NCI-H774 (cell line): ENCODE measurements at regions not wholly inside any gene's neighbourhood (a gene's known extent, or its start where the extent isn't known, plus 50 kb on each side); places are given as distances from the start of the nearest gene placed in this dataset.

Source experiments
- DNase-seq: peaks from one replicate; lab custom pipeline; 2025; lab: John Stamatoyannopoulos, UW

DNA sequence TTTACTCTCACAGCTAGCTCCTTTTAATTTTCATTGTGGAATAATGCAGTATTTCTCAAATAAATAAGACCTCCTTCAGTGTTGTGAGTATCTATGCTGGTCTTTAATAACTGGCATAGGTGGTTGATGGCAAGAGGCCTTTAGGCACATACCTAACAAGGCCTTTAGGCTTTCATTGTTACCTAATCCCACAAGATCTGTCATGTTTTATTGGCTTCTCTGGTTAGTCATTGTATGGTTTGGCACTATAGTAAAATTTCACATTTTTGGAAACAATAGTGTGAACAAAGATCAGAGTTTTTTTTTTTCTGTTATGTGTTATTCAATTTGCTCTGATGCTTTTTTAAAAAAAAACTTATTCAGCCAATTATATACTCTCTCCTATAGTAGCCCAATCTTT lies 89.8 kb upstream of the NEUROD1 start:
- DNase-seq, result no peak

DNA sequence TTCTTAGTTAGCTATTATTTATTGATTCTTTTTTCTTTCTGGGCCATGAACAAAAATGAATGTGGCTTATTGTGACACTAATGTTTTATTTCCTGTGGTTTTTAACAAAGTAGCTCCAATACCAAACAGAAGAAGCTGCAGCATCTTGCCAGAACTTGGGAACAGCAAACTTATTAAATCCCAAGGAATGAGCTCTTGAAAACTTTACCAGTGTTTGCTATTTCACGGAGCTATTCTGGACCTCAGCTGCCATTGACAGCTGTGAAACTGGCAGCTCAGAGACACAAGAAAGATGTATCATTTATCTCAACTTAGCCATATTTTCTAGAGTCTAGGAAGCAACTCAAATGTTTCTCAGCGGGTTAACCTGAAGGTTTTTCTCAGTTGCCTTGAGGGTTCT lies 91.0 kb upstream of the NEUROD1 start:
- DNase-seq, result no peak

DNA sequence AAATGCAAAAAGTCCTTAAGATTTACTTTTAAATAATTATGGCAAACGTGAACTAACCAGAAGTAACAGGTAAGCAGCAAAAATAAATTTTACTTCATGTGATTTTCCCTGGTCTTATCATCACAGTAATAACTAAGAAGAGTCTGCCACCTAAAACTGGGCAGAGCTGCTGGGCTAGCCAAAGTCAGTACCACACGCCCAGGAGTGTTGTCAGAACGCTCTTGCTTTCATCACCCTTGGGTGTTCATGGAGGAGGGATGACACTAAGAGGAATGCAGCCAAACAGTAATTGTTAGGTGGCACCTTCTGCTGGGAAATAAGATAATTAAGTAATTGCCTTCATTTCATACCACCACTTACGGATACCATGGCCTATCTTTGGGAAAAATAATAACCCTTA lies 92.0 kb upstream of the NEUROD1 start:
- DNase-seq, result no peak

DNA sequence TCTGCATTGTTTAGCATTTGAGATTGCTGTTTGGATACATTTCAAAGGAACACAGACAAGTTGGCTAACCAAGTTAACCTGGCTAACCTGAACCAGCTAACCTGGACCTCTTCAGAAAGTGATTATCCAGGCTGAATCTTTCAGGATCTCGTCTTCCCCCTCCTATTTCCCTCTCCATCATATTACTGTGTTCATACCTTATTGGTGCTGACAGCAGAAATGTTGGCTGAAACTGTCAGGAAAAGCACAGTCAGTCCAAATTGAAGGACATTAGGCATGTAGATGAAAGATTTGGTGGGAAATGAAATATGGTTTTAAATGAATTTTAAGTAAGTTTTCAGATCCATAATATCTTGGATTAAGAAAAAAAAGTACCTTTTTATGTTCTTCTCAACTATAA lies 92.5 kb upstream of the NEUROD1 start:
- DNase-seq, result no peak

DNA sequence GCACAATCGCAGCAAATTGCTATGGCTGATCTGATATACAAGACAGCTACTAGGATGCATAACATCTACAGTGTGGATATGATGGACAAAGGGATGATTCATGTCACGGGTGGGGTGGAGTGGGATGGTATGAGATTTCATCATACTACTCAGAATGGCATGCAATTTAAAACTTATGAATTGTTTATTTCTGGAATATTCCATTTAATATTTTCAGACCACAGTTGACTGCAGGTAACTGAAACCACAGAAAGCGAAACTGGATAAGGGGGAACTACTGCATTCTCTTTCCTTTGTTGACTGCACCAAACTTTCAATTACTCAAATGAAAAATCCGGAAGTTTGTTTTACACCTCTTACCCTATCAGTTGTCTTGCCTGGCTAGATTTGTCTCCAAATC lies 94.4 kb upstream of the NEUROD1 start:
- DNase-seq, result no peak

DNA sequence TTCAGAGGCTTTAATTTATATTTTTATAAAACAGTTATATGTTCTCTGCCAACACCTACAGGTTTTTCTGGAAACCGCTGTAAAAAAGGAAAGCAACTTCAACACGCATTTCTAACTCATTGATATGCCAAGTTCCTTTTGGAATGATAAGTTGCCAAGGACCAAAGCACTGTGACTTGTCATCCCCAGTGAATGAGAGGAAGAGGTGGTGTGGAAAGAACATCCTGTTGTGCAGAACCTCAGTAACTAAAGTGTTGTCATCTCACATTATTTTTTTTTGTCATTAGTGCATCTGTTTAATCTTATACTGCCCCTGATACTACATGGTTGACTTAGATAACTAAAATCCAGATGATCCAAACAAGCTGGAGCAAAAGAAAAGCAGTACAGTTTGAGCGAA lies 96.0 kb upstream of the NEUROD1 start:
- no peak for DNase-seq

DNA sequence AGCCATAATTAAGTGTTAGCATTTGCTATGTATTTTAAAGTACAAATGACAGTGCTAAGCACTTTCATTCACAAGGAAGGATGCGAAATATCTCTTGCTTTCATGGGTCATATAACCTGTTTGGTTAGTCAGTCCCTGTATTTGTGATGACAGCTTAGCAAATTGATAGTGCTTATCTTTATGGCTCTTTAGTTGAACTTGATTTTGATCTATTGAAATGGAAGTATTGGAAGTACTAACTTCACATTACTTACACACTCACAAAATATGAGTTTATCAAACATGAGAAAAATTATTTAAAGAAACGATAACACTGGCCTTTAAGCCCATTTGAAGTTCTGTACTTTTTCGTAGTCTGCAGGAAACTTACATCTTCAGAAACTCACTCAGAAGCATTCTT lies 97.4 kb upstream of the NEUROD1 start:
- DNase-seq, result no peak

DNA sequence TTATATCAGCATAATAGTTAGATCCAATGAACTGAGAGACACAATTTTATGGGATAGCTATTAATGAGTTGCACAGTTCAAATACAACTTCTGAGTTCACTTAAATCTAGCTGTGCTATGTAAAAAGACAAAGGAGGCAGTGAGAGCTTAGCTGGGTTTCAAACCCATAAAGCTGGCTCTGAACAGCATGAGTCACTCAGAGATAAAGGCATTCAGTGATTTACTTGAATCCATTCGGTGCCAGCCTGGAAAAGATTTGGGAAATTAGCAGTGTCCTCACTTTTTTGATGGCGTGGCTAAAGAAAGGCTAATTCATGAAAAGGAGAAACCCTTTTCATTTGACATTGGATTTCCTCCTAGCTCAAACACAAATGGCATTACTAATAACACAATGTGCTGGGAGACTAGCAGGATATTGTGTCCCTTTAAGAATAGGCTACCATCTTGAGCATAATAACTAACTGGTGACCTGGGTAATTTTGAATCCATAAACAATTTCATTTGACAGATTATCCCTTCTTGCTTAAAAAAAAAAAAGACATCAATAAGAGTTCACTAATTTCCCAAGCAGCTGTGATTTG lies 98.4 kb upstream of the NEUROD1 start:
- DNase-seq, result no peak

DNA sequence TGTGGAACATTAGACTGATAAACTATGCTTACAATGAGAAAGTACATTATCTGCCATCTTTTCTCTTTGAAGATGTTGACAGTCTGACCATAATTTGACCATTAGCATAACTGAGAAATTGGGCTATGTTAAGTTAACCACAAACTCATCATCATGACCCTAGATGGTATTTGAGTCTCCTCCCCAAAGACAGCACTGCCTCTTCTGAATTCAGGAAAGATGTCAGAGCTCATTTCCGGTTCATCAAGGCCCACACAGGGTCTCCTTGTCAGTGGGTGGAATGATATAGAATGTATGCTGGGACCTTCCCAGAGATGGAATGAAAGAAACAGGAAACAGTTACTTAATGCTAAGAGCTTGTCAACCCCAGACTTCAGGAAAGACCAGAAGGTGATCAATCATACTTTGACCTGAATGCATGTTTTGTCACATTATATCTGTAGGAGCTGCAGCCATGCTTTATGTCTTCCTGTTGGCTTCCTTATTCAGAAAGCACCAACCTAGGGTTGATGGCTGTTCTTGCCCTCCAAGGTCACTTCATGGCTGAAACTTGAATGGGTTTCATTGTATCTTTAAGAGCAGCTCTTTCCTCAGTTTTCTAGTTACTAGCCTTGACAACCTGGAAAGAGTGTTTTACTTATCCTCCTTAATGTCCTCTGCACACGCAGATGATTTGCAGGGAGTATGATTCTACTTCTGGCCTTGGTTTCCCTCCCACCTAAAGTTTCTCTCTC lies 99.1 kb upstream of the NEUROD1 start:
- no peak for DNase-seq

DNA sequence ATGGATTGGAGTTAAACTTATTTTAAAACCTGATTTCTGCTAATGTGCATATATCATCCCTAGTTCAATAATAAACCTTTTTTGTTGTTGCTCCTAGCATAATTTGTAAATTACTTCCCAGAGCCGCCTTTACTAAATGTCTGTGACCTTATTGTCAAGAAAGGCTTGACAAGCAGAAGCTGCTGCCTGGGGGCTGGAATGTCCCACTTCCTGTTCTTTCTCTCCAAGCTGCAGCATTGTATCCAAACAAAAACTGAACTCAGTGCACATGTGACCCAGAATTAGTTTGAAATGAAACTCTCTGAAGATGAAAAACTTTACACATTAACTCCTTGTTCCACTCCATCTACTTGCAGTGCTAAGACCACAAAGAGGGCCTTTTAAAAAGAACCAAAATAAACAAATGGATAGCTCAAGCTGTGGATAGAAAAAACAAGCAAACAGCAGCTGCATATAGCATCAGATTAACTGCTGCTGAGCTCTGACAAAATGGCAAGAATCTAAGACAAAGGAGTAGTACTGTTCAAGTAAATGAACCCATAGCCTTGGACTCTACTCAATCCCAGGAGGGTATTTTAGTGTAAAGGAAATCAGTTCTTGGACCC lies 99.8 kb upstream of the NEUROD1 start:
- DNase-seq, result no peak

DNA sequence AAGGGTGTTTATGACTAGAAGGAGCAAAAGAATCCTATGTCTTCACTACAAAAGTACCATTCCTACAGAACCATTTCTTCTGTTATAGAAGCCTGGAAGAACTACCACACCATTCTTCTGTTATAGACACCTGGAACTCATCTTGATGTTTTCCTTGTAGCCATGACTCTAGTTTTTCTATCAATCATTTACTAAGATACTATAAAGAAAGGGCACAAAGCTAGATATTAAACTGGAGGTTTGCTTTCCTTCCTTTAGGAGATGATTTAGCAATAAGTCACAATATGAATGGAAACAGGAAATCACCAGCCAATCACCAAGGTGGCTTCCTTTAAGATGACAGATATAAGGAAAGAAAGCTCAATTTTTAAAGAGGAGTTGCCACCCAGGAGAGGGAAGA lies 100.3 kb upstream of the NEUROD1 start:
- DNase-seq, result no peak

DNA sequence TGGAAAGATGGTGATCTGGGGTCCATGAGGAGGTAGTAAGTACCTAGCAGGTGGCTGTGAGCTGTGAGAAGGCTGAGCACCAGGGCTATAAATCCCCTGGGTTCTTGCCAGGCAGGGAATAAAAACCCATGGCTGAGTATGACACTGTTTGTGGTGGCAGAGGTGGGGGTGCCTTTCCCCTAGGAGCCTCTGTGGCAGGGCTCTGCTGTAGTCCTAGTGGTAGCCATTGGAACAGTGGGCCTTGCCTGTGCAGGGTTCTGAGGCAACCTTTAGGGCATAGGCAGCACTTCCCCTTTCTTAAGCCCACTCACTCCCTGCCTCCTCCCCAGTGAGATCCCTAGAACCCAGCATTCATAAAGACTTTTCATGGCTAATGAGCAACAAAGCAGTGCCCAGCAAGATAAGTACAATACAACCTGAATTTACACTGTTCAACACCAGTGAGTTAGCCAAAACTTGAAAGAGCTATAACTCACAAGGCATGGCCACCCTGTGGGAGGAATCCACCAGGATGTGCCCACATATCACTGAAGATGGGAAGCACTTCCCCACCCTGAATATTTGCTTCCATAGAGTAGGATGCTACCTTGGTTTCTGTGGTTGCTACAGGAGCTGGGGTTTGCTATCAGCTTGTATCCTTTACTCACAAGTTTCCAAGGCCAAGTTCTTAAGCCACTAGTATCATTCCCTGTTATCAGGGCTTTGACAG lies 100.9 kb upstream of the NEUROD1 start:
- no peak for DNase-seq

DNA sequence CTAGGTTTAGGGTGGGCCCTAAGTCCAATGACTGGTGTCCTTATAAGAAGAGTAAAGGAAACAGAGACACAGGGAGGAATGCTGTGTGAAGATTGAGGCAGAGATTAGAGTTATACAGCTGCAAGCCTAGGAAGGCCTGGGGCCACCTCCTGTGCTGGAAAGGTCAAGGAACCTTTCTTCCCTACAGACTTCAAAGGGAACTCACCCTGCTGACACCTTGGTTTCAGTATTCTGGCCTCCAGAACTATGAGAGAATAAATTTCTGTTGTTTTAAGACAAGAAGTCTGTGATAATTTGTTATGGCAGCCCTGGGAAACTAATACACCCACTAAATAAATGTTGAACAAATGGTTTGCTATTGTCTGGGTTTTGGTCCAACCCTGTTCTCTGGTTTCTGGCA lies 102.3 kb upstream of the NEUROD1 start:
- no peak for DNase-seq

DNA sequence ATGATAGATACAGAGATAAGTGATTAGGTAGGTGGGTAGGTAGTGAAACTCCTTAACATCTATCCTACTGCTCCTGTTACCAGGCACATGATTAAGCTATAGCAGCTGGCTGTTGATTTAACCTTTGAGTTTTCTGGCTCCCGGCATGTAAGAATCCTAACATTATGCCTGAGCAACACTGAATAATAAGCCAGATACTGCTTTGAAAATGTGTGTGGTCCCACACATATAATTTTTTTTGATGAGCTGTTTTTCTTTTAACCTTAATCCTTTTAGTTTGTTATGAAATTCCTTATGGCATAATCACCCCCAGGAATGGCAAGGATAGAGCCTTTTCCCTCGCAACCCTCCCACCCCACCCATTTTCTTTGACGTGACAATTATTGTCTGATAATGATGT lies 104.2 kb upstream of the NEUROD1 start:
- DNase-seq, result no peak

DNA sequence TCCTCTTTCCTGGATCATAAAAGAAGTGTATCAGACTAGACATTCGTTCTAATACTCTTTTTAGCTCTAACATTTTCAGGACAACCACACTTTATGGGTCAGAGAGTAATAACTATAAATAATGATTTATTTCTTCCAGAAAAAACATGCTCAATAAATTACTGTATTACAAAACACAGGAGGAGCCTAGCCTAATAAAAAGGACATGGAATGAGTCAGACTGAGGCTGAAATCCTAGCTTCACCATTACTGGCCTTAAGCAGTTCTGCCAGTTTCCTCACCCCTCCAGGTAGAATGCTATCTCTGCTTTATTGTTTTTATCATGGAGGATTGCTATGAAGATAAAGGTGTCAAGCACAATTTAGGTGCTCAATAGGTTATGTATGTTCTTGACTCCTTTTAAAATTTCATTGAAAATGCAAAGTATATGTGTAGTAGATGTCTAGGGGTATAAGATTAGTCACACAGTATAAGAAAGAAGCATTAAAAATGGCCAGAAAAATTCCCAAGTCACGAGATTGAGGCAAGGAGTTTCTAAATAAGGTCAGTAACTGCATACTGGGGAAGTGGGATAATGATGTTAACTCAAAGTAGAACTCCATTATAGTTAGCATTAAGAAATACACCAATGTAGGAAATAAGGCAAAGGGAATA lies 105.5 kb upstream of the NEUROD1 start:
- no peak for DNase-seq

DNA sequence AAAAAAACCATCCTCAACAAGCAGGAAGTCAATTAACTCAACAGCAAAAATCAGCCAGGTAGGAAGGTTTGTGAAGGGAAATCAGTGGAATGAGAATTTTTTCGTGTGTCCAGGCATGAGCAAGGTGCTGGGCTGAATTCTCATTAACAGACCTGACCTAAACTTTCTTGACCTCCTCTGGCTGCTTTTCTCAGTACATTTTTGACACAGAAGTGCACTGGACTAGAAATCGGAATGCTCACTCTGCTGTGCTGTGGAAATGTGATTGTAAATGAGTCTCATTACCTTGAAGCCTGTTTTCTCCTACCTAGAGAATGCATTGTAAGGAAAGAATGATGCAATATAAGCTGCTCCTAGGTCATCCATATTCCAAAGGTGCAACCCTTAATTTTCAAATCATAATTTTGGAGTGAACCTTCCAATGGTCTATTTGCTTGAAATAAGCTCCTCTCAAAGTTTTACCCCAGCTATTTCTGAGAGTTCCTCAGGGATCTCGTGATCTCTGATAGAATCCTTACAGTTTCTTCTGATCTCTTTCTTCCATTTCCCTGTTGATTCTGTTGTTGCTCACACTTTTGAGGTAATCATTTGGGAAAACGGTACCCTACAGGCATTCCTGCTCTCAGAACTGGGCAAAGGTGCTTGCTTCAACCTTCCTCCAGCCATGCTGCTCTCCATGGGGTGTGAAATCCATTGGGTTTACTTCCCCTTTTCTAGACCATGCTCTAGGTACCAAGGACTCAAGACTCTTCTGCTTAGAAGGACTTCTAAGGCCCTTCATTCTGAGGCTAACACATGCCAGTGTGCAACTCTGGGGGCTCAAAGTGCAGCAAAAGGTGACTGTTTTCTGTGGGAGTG lies 104.9 kb upstream of the ITPRID2 start:
- no peak for DNase-seq

DNA sequence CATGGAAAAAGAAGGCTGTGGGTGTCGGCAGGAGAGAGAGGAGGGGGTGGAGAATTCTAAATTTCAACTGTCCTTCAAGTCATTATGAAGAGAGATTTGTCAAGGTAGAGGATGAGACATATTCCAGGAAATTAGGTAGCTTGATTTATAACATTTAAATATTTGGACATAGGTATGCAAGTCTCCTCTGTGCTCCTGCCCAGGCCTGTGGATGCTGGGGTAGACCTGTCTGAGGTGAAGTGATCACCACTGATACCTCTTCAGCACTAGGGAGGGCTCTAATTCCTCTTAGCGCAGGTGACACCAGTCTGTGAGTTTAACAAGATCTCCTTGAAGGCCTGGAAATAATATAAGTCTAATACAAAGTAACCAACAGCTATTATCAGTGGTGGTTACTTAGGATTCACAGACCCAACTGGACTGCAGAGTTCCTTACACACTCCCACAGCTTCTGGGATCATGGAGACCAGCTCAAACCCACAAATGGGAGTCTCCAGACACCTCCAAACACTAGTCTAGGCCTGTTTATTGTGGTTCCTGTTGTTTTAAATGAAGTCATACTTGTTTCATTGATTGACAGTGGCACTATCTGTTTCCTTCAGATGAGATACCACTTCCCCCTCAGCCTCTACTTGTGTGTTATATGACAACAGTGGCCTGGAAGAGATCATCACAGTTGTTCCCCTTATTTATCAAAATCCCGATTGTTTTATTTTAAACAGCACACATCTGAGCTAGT lies 104.1 kb upstream of the ITPRID2 start:
- DNase-seq, result no peak

DNA sequence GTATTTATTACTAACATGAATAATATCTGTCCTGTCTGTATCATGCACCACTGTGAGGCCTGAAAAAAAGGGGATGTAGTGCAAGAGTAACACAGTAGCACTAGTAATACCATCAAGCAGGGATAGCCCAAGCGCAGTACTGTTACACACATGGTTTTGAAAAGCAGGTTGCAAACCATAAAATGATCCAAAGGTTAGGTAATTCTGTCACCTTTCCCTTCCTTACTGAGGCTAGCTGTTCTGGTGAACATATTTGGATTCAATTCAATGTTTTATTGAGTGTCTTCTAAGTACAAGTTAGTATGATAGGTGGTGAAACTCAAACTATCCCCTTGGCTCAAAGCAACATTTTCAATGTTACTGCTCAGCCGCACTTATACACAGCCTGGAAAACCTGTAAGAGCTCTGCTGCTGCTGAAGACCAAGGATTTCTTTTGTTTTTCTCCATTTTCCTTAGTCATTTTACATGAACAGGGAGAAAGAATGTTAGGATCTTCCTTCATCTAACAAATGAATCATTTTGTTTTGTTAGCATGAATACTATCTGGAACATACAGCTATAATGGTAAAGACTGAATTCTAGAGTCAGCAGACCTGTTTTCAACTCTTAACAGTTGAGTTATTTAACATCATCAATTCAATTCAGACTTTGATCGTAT lies 102.5 kb upstream of the ITPRID2 start:
- no peak for DNase-seq

DNA sequence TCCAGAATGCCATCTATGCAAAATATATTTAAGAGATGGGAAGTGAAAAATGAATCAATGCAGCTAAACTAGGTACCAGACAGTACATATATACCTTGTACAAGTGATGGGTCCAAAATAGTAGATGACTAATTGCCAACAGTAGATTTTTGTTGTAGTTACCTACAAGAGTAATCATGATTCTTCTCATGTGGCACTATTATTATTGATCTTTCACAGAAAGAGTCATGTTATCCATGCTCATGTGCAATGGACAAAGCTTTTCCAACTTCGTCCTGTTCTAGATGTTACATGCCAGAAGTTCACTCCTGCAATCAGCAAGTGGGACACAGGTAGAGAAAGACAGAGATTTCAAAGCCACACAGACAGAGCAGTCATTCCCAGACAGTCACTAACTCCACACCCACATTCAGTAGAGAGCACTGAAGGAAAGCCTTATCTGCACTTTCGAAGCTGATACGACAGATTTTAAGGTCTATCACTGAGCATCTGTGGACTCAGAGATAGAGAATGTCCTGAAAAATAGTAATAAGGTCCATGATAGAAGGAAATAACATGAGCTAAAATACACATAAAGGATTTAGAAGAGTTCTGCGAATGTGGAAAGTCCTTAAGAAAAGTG lies 101.6 kb upstream of the ITPRID2 start:
- no peak for DNase-seq
